ENCODE measurements at regions not wholly inside any gene's neighbourhood (a gene's known extent, or its start where the extent isn't known, plus 50 kb on each side); places are given as distances from the start of the nearest gene placed in this dataset.

- WGBS (ENCODE audit: low lambda C conversion rate), result 48% methylated on average over 4 of the region's 4 CpGs
- intact Hi-C loops (cut with micrococcal nuclease; ENCODE audit: unreplicated experiment), result loop anchor here (5.0 kb wide), 1 partner anchor 954 kb away; no protein-coding TSS in a partner anchor
- H3K79me2 ChIP-seq (ENCODE audit: insufficient read depth, low read length), result no peaks in the 10 kb centered on the region
- no peak overlapping the region for H3K27ac ChIP-seq (ENCODE audit: extremely low read length, insufficient read depth, low read length)
- no peaks in the 10 kb centered on the region for H3K9me3 ChIP-seq (ENCODE audit: low read length)
- ChIA-PET POLR2A (no interaction called here), CTCF (ENCODE audit: low intra/inter-chr PET ratio, low total read pairs) (no interaction called here)
- H3K4me2 ChIP-seq (ENCODE audit: low read depth, low read length), result no peak overlapping the region
- in situ Hi-C loops (cut with HindIII; ENCODE audit: extremely low pct_ligation_motif_present, low pct_unique_long_range_greater_than_20kb), result no loop called here
- H3K27me3 ChIP-seq (ENCODE audit: control insufficient read depth in 1 of 2, insufficient read depth in 2 of 2, low read length in 2 of 2), result no peaks in the 10 kb centered on the region; a peak in 1 of 5 replicates
- H4K20me1 ChIP-seq (ENCODE audit: insufficient read depth, low read length), result no peaks in the 10 kb centered on the region
- FAIRE-seq (no peak), DNase-seq (ENCODE audit: low spot score) (no peak), ATAC-seq (no peak)
- no peak overlapping the region for H2AFZ ChIP-seq (ENCODE audit: low read length)
- no peak overlapping the region for H3K4me3 ChIP-seq (replicated peaks in 1 of 3; ENCODE audit: insufficient read depth in 1 of 3, low read depth in 2 of 3, low read length in 3 of 3)
- H3K9ac ChIP-seq (ENCODE audit: insufficient read depth, low read depth, low read length), result no peak overlapping the region
- BruUV-seq (replicated peaks), result no TSS peak
- TF ChIP-seq SKIL (CRISPR knock-in tag; IDR thresholded peaks at IDR 0.05; ENCODE audit: borderline replicate concordance), result no peak
- TF ChIP-seq THRA (CRISPR knock-in tag; IDR thresholded peaks at IDR 0.05; ENCODE audit: borderline replicate concordance), result no peak
- no peak for TF ChIP-seq ZSCAN29 (CRISPR knock-in tag; conservative IDR thresholded peaks at IDR 0.05)
- no peak for TF ChIP-seq CSRNP2 (CRISPR knock-in tag; conservative IDR thresholded peaks at IDR 0.05; ENCODE audit: low read depth)
- TF ChIP-seq SP140L (CRISPR knock-in tag; IDR thresholded peaks at IDR 0.05; ENCODE audit: borderline replicate concordance), result no peak
- no peak for TF ChIP-seq ZNF143 (CRISPR knock-in tag; IDR thresholded peaks at IDR 0.05)
- no peak for TF ChIP-seq NR1H2 (CRISPR knock-in tag; IDR thresholded peaks at IDR 0.05; ENCODE audit: borderline replicate concordance, low read depth)
- no peak for TF ChIP-seq TAF15 (IDR thresholded peaks at IDR 0.05; ENCODE audit: low read depth, low read length, poor library complexity, severe bottlenecking)
- no peaks in the 10 kb centered on the region for H3K36me3 ChIP-seq (replicated peaks in 1 of 2; ENCODE audit: control insufficient read depth in 1 of 2, insufficient read depth in 2 of 2, low read length in 2 of 2)
- H3K4me1 ChIP-seq (ENCODE audit: insufficient read depth, low read length), result no peaks in the 10 kb centered on the region
Measured at GRCh38 chr5:167263185-167263584, 1028.3 kb upstream of the WWC1 start.
